ENCODE measurements at regions not wholly inside any gene's neighbourhood (a gene's known extent, or its start where the extent isn't known, plus 50 kb on each side); places are given as distances from the start of the nearest gene placed in this dataset.
"Not testable (repeated sequence)": the region's sequence is repeated elsewhere in the genome, so short reads cannot be mapped to it uniquely, and the experiment has no call there.

GRCh38 chr2:150129921-150130575 is 357.4 kb downstream of the RND3 start:
- no peak for DNase-seq

GRCh38 chr2:150127995-150128394 is 359.5 kb downstream of the RND3 start:
- DNase-seq, result no peak

- DNase-seq, result no peak
Measured at GRCh38 chr2:150127346-150127990, 360.0 kb downstream of the RND3 start.

- DNase-seq, result no peak
Measured at GRCh38 chr2:150126839-150127238, 360.6 kb downstream of the RND3 start.

GRCh38 chr2:150126143-150126740 is 361.2 kb downstream of the RND3 start:
- DNase-seq, result no peak

DNA sequence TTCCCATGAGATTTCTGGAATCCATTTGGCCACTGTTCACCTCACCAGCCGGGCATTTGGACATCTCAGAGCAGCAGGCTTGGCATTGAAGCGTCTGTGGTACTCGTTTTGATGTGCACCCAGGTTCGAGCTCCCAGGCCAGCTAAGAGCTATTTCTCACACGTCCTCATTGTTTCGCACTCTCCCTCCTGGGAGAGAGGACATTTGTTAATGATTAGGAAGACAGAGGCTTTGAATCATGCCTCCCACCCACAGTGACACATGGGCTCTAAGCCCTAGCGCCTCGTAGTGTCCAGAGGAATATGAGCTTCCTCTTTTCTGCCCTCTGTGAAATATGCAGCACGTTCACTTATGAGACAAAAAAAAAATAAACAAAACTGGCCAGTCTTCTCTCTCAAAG is 361.8 kb downstream of the RND3 start:
- DNase-seq, result no peak

GRCh38 chr2:150125188-150125587 is 362.3 kb downstream of the RND3 start:
- no peak for DNase-seq

- no peak for DNase-seq
Measured at GRCh38 chr2:150124739-150125138, 362.7 kb downstream of the RND3 start.

DNA sequence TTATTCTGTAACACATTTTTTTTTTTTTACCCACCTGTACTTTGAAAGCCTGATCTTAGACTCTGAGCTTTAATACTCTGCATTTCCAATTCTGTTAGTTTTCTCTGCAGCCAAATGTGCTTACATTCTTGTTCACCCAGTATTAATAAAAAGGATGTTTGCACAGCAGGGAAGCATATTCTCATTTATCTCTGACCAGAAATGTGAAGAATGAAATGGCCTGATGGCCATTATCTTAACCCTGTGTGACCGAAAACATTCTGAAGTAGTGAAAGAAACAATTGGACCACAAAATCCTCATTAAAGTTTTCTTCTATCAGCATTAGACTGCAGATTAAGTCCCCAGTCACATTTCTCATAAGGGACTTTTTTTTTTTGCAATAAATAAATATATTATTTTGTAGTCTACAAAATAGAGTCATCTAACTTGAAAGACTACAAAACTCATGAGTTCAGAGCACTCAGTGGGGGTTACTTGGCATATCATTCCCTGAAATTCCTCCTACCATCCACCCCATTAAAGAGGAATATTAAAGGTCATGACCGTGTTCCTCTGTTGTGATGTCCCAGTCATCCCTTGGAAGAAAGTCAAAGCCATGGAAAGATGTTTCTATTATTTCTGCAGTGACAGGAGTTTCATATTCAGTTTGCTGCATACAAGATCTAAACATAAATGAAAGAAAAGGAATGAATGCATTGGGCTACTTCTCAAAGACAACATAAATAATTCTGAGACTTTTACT is 364.4 kb downstream of the RND3 start:
- no peak for DNase-seq

GRCh38 chr2:150122156-150122555 is 365.3 kb downstream of the RND3 start:
- no peak for DNase-seq

GRCh38 chr2:150120326-150120955 is 367.0 kb downstream of the RND3 start:
- no peak for DNase-seq

DNA sequence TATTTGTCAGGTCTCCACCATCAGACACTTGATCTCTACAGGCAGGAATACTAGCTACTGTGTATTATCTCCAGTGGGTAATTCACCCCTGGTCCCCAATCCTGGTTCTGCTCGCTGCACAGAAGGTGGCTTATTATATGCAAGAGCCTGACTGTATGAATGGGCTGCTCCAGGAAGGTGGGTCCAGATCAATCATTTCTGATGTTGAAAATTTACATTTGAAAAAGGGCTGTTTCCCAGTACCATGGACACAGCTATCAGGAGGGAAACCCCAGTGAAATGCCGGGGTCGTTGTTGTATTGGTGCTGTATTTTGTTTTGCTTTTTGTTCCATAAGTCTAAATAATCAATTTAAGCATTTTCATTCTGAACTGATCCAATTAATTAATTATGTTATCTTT is 367.6 kb downstream of the RND3 start:
- DNase-seq, result no peak

DNA sequence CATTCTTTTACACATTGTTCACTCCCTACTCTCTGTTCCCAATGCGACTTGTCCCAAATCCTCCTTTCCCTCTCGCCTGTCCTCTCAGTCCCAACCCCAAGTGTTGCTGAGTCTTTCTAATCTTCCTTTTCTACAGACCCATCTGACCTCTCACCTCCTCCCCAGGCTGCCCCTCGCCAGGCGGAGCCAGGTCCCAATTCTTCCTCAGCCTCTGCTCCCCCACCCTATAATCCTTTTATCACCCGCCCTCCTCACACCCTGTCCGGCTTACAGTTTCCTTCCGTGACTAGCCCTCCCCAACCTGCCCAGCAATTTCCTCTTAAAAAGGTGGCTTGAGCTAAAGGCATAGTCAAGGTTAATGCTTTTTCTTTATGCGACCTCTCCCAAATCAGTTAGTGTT is 373.4 kb downstream of the RND3 start:
- not testable (repeated sequence) for DNase-seq

DNA sequence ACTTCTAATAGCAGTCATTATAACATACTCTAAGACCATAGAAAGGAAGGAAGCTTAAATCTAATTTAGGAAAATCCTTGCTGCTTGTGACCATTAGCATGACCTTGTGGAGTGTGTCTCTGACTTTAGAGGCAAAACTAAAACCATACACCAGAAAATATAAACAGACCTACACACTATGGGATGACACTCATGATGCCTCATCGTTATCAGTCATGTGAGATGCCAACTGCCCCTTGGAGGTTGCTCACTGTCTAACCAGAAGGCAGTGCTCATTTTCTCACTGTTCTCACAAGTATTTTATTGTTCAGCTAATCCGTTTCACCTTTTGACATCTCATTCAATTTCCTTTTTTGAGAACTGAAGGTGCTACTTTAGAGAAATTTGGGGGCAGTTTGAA is 376.9 kb downstream of the RND3 start:
- no peak for DNase-seq

- DNase-seq, result no peak
Measured at GRCh38 chr2:150109912-150110311, 377.6 kb downstream of the RND3 start.

DNA sequence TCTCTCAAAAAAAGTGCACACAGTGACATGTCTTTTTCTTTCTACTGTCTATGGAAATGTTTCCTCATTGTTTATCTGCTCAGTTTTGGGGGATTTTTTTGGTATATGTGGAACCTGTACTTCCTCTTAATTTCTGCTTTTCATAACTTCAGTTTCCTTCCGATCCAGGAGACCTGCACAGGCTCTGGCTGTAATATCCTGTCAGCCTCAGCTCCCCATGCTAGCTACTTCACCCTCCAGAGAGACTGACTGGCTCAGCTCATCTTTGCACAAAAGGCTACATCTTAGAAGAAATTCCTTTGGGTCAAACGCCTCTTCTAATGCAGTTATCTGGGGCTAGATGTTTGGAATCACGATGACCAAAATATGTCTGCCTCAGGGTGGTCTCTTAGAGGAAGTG is 378.4 kb downstream of the RND3 start:
- no peak for DNase-seq

- no peak for DNase-seq
Measured at GRCh38 chr2:150107816-150108215, 379.7 kb downstream of the RND3 start.

DNA sequence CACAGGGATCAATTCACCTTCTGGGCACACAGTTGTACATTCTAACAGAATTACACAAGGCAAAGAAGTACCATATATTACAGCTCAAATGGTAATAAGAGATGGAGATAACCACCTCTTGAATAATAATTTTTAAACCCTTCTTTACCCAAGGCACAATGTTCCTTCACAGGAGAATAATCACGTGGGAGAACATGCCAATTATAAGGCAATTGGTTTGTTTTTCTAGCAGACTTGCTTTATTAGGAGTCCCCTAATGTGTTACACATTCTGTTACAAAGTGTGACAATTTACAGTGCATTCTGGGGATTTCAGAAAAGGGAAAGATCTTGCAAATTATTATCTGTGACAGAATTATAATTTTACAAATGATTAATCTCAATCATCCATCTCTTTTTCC is 380.3 kb downstream of the RND3 start:
- no peak for DNase-seq

GRCh38 chr2:150101947-150102346 is 385.5 kb downstream of the RND3 start:
- no peak for DNase-seq

GRCh38 chr2:150100834-150101233 is 386.6 kb downstream of the RND3 start:
- DNase-seq, result no peak

DNA sequence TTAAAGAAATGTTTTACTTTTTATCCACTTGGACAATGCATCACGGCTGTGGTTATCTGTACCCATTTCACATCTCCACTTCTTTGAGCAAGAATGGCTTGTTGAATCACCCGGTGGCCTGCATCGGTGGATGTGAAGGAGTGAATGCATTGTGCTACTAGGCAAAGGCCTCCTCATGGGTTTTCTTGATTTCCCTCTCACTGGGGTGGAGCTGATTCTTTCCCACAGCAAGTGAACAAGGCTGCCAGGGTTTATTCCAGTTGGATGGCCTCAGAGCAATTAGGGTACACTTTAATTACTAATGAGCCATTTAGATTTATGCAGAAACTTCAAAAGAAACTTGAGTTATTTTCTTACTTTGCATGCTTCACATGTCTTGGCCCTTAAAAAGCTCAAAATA is 387.1 kb downstream of the RND3 start:
- no peak for DNase-seq

GRCh38 chr2:150099805-150100204 is 387.7 kb downstream of the RND3 start:
- DNase-seq, result no peak

GRCh38 chr2:150097901-150098531 is 389.5 kb downstream of the RND3 start:
- no peak for DNase-seq

All from T-helper 1 cell (primary cell).